IPS DF 4.7 (cell line): ENCODE measurements at regions not wholly inside any gene's neighbourhood (a gene's known extent, or its start where the extent isn't known, plus 50 kb on each side); places are given as distances from the start of the nearest gene placed in this dataset.
A peak's percentile ranks its signal among the peaks of the same experiment; 100 is the strongest.

Experiments
- DNase-seq: peaks from one replicate; pipeline ENCODE4 v3.0.0-alpha.2; 2013; ENCODE audit warnings: low spot score; ENCODE audit errors: extremely low read depth

DNA sequence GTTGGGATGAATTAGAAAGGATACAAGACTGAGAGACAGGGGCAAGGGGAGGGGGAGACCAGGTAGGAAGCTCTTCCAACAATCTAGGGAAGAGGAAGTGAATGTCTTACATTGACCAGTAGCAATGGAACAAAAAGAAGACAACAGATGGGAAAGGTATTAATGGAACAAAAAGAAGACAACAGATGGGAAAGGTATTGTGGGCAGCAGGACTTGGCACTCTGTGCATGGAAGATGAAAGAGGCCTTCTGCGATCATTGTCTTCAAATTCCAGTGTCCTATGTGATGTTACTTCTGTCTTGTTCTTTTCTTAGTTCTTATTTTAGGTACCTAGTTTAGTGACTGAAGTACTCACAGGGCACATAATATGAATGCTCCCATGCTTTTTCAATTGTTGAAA, 161.8 kb downstream of the PALM2AKAP2 start:
- no peak for DNase-seq

DNA sequence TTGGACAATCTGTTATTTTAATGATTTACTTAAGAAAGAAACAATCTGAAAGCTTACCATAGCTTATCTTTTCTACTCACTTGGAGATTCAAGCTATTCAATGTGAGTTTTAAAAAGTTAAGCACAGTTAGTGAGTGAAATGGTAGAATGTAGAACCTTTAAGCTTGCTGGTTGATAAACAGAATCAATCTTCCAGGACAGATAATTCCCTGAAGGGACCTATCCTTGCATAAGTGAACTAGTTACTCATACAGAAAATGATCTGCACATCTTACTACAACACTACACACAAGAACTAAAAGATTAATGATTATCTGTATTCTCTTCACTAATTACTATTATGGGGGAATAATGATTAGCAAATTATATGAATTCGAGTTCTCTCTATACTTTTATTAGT, 165.6 kb downstream of the PALM2AKAP2 start:
- no peak for DNase-seq

DNA sequence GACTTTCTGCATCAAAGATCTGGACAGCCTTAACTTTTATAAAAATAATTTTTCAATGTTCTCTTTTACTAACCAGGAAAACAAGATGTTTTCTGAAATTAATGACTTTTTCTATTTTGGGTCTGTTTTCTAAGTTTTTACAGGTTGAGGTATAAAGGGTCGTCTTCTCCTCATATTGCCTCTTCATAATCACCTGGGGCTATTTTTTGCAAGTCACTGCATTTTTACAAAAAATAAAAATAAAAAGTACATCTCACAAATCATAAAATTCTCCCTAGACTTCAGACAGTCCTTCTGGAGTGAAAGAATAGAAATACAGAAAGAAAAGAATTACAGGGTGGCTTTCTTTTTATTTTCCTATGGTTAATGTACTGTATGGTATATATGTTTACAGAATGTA, 168.5 kb downstream of the PALM2AKAP2 start:
- DNase-seq: no peak

DNA sequence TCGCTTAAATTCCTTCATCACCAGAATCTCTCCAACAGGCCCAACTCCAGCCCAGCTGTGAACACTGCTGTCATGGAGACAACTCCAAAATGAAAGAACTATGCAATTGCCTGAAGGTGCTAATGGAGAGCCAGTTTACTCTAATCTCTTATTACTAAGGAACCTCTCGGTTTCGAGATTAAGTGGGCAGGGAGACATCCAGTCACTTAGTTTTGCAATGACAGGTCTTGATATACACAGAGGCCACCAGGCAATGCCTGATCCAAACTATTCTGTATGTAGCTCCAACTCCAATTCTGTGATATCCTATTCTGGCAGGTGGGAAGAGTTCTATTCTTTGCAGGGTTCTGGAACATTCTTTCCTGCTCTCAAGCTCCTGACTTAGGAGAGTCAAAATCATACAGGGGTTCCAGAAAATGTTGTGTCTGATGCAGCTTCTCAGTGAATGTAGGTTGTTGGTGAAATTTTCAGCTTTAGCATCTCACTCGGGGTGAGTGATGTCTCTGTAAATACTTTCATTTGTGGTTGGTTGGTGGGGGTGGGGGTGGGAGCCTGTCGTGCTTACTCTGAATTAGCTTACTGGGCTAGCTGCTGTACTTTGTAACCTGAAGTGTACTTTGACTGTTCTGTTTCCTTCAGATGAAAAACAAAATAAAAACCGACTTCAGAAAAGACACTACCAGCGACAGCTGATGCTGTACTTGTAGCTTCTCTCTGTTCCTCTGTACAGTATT, 170.9 kb downstream of the PALM2AKAP2 start:
- no peak for DNase-seq

DNA sequence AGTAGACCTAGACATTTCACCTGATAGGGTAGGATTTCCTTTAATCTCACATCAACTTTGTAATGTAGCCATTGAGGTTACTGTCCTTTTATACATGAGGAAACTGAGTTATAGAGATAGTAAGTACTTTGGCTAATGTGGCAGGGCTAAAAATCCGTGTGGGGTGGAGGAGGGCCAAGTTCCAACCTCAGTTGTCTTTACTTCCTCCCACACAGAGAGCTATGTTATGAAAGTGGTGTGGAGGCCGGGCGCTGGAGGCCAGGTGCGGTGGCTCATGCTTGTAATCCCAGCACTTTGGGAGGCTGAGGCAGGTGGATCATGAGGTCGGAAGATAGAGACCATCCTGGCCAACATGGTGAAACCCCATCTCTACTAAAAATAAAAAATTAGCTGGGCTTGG, 173.3 kb downstream of the PALM2AKAP2 start:
- no peak for DNase-seq

DNA sequence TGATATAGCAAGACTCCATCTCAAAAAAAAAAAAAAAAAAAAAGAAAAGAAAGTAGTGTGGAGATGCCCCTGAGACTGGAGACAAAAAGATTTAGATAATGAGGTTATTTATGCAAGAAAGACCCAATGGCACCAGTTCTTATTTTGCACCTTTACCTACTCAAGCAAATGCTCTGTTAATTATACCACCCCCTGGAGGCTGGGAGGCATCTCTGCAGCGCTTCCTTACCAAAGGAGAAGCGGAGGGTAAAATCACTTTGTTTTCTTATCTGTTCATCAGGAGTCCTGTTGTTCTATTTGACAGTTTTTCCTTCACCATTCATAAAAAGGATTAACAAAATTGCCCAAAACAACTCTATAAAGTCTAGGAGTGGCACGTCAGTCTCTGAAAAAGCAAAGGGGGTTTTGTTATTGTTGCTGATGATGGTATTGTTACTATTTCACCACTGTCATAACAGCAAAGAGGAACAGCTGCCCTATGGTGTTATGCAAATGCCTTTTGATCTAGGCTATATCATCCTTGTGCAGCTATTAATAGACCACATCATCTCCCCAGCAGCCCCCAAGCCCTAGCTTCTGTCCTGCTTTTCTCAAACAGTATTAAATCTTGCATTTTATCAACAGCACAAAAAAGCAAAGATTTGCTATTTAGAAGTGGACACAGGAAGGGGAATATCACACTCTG, 174.0 kb downstream of the PALM2AKAP2 start:
- DNase-seq: no peak

DNA sequence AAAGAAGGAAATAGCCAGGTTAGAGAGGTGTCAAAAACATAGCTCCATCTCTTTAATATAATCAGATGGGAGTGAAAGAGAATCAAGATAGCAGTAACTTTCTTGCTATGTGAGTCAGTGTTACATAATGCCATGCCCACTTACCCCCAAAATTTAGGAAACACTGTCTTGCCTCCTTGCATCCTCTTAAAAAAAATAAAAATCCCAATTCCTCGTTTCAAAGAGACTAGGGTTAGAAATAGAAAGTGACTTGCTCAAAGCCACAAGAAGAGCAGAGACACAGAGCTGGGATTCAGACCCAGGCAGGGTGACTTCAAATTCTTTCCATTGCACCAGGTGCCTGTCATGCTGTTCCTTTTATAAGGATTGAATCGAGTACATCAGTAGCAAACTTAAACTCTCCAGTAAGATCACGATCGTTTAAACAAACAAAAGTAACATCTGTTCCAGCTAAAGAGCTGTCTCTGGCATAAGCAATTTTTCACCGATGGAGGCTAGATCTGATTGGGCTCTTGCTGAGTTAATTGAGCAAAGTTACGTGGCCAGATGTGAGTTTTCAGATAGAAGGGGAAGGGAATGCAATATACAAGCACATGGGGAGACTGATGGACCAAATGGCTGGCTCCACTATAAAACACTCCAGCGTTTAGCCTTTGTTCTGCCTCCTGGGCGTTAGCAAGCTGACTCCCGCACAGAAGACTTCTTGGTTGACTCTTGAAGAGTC, 176.9 kb downstream of the PALM2AKAP2 start:
- DNase-seq: no peak

DNA sequence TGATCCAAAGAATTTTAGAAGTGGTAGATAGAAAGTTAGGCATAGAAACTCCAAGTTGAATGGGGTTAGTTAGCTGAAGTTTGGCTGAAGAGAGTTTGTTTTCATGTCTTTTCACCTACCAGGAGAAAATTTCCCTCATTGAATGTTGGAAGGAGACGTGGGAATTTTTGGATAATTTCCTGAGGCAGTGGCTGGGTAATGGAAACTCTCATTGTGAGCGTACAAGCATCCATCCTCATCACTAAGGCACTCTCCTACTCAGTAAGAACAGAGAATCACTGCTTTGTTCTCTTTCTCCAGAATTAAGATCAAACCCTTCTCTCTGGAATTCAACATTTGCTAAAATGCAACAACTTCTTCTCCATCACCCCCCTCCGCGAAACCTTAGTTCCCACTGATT, 179.7 kb downstream of the PALM2AKAP2 start:
- DNase-seq: no peak

DNA sequence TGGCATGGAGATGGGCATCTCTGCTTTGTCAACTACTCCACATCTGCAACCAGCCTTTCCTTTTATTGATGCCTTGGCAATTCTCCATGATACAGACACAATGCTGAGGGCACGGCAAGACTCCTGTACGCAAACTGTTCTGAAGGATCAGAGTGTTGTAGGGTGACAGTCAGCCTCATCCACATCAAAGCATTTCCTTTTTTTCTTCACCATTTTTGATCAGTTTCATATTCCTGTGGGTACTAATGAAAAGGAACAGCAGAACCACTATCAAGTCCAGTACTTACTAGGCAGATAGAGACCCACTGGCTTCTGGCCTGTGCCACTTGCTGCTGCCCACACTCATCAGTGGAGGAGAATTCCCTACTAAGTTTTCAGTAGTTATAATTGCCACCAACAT, 181.6 kb downstream of the PALM2AKAP2 start:
- no peak for DNase-seq

DNA sequence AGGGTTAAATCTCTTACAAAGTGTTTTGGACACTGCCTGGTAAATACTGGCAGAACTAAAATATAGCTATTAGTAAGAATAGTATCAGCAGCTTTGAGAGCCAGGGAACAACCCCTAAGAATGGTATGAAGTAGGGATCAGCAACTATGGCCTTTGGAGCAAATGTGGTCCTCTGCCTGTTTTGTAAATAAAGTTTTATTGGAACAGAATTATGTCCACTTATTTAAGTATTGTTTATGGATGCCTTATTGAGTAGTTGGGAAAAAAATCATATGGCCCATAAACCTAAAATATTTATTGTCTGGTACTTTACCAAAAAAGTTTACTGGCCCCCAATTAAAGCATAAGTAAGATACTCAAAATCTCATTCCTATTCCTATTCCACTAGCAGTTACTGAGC, 182.2 kb downstream of the PALM2AKAP2 start:
- DNase-seq: no peak

DNA sequence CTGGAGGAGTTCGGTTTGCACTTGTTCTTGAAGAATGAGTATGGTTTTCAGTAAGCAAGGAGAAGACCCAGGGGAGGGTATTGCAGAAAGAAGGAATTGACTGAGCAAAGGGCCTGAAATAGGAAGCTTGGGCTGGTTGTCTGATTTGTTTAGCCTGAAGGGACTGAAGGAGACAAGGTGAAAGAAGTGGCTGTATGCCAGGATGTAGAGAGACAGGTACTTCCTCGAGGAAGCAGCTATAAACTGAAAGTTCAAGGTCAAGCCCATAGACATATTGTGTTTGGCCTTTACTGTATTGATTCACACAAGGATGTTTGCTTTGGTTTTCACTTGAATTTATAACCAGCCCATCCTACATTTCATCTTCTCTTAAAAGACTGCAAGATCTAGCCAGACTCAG, 183.1 kb downstream of the PALM2AKAP2 start:
- DNase-seq: no peak

DNA sequence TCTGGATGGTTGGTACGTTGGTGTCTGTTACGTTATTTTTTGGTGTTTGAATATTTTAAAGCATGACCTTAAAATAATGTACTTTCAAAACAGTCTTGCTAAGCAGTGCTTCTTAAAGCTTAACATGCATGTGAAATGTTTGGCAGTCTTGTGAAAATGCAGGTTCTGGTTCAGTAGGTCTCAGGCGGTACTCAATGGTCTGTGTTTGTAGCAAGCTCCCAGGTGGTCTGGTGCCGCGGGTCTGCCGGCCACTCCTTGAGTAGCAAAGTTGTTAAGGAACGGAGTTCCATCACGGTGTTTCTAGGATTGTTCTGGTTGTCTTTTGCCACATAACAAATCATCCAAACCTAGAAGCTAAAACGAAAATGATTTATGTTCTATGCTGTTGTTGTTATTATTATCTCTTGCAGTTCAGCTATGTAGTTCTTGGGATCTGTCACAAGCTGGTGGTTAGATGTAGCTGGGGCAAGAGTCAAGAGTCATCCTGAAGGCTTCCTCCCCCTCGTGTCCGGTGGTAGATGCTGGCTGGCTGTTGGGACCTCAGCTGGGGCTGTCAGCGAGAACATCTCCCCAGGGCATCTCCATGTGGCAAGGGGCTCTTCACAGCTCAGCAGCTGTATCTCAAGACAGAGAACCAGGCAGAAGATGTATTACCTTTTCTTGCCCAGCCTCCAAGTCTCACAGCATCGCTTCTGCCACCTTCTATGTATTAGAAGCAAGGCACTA, 186.8 kb downstream of the PALM2AKAP2 start:
- DNase-seq: no peak

DNA sequence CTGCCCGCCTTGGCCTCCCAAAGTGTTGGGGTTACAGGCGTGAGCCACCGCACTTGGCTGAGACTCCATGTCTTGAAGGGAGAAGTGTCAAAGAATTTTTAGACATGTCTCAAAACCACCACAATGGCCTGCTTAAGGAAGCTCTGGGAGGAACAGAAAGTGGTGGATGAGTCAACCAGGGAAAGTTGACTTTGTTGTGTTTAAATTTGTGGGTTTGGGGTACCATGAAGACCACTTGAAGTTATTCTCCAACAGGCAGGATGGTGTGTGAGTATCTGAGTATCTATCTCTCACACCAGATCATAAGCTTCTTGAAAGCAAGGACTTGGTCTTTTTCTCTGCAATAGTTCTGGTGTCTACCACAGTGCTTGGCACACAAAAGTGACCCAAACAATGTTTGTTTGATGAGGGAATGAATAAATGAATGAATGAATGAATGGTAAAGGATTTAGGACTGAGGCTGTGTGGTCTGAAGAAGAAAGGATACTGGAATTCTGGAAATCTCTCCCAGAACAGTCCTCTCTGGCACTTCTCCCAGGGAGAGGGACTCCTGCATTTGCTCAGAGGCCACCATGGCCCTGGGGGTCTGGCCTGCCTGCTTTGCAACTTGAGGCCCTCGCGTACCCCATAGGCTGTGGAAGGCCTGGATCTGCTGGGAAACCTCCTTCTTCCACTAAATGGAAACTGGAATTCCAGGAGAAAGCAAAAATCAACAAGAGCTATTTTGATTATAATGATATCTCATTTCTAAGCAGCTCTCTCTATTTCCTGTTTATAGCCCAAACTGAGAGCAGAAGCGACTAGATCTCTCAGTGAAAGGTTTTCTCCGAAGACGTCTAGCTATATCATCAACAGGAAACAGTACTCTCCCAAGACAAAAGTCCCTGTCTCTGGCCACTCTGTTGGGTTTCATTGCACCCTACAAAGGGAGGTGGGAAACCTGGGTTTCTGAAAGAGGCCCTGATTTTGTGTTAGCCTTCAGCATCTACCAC, 187.9 kb downstream of the PALM2AKAP2 start:
- no peak for DNase-seq

DNA sequence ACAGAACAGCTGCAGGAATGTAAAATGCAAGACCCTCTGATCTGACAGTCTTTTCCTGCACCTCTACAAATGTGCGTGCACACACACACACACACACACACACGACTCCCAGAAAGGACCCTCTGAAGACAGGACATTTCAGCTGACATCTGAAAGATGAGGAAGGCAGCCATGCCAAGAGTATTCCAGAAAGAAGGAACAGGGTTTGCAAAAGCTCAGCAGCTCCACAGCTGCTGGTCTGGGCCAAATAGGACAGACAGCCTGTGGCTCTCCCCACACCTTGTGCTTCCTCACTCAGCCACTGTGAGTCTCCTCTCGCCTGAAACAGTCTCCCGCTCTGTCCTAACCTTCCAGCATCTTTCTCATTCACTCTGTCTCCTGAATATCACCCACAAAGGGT, 189.0 kb downstream of the PALM2AKAP2 start:
- DNase-seq: peak; percentile 9

DNA sequence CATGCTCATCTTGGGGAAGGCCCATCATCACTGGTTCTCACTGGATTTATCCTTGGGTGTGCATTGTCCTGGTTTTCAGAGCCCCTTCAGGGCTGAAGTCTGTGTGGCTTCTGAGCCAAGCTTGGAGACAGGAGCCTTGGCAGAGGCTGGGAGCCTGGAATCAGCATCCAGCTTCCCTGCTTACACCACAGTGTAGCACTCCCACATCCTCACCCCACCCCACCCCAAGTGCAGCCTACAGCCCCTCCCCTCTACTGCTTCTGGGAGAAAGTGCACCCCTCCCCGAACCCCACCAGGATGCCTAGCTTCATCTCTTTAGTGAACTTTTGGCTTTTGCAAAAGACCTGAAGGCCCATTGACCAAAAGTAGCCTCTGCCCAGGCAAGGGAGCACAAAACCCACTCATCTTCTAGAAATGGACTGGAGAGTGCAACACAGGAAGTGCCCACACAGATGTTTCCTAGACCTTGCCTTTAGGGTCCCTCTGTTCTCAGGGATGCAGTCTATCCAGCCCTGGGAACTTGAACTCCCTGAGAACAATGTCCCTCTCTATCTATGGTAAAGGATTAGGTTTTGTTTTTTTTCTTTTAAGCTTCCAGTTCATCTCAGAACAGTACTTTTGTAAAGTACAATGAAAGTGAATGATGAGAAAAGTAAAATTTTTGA, 189.7 kb downstream of the PALM2AKAP2 start:
- DNase-seq: no peak

DNA sequence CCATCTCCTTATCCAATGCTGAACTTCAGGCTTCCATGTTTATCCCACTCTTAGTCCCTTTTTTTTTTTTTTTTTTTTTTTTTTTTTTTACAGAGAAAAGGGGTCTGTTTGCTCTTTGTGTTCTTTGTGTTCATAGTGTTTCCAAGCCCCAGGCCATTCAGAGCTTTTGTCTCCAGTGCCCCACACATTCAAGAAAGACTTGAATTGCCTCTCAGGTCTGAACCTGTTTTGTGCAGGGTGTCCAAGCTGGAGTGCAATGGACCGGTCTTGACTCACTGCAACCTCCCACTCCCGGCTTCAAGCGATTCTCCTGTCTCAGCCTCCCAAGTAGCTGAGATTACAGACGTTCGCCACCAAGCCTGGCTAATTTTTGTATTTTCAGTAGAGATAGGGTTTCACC, 191.2 kb downstream of the PALM2AKAP2 start:
- no peak for DNase-seq

DNA sequence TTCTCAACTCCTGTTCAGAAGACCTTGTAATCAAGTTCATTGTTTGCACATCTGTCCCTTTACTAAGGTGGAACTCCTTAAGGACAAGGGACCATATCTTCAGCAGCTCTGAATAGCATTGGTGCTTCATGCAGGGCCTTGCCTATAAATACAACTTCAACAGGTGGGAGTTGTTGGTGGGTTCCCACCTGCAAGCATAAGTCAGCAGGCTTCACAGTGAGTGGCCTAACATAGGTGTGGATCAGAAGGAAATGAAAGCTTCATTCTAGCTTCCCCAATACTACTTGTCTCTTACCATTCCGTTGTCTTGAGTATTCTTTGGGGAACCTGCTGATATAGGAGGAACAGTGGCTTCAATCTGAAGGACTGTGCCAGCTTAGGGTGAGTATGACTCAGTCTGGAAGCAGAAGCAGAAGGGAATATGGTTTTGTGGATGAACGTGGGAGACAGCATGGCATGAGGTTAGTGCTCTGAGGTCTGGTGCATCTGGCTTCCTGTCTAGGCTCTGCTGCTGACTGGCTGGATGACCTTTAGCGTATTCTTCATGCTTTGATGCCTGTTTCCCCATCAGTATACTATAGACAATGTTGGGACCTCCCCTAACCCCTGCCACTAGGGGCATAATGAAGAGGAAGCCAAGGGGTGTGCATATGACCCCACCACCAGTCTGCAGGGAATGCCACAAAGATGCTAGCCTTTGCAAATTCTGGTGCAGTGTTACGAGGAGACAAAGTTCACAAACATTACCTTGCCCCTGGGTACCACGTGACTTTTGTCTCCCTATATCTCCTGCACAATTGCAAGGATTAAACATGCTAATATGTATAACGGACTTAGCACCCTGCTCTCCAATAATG, 192.3 kb downstream of the PALM2AKAP2 start:
- no peak for DNase-seq

DNA sequence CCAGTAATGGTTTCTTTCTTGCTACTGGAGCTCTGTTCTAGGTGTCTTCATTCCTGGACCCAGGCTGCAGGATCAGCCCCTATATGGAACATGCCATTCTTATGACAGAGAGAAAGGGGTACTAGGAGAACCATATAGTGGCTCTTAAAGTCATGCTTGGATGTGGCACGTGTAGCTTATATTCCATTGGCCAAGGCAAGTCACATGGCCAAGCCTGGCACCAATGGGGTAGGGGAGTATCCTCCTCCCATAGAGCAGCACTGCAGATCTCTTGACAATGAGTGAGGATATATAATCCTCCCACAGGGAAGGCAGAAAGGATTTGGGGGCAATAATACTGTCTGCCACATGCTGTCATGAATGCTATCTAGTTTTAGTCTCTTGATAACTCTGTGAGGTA, 193.3 kb downstream of the PALM2AKAP2 start:
- no peak for DNase-seq
